Activated naive CD4-positive, alpha-beta T cell treated with Interleukin-2 at 50 U/mL for 16 hours (primary cell): ENCODE measurements at regions not wholly inside any gene's neighbourhood (a gene's known extent, or its start where the extent isn't known, plus 50 kb on each side); places are given as distances from the start of the nearest gene placed in this dataset.
"Not testable (repeated sequence)": the region's sequence is repeated elsewhere in the genome, so short reads cannot be mapped to it uniquely, and the experiment has no call there.

Experiments
- DNase-seq: peaks from one replicate; pipeline ENCODE4 v3.0.0-alpha.2; 2020

- no peak for DNase-seq
Observed at GRCh38 chr2:212912445-212913103, 238.8 kb downstream of the IKZF2 start.

GRCh38 chr2:212911011-212911410, 240.4 kb downstream of the IKZF2 start:
- DNase-seq: no peak

DNA sequence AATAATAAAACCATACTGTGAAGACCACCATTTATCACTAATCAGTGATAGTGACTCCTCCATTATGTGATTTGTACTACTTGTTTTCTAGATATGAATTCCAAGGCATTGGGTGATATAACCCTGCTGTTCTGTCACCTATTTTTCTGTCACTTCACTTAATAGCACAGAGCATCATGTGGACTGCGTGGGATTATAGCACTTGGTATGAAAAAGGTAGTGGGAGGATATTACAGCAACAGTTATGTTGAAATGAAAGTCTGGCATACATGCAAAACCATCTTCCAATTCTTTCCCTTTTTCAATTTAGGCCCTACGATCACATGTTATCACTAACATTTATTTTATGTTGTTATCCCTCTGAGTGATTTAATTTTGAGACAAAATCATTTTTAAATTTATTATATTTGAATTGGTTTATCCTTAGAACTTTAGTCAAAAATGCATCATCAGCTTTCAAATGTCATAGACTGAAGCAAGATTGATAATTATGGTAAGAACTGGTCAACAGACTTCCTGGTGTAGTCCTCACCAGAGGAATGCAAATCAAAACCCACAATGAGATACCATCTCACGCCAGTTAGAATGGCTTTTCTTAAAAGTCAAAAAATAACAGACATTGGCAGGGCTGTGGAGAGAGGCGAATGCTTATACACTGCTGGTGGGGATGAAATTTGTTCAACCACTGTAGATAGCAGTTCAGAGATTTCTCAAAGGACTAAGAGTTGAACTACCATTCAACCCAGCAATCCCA, 242.6 kb downstream of the IKZF2 start:
- DNase-seq: no peak

DNA sequence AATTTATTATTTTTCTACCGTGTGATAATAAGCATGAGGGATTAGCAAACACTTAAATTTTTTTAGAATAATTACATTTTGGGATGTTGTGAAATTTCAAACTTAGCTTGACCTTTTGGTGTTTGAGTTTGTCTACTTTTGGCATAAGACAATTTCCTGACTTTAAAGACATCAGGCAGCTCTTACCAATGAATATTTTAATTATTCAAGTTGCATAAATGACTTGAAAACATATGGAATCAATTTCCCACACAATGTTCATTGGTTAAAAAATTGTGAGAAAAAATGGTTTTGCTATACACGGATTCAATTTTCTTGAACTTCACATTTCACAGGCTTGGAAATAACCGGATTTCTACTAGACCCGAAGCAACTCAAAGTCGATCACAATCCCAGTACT, 243.4 kb downstream of the IKZF2 start:
- DNase-seq: no peak

GRCh38 chr2:212906620-212907019, 244.8 kb downstream of the IKZF2 start:
- DNase-seq: no peak

DNA sequence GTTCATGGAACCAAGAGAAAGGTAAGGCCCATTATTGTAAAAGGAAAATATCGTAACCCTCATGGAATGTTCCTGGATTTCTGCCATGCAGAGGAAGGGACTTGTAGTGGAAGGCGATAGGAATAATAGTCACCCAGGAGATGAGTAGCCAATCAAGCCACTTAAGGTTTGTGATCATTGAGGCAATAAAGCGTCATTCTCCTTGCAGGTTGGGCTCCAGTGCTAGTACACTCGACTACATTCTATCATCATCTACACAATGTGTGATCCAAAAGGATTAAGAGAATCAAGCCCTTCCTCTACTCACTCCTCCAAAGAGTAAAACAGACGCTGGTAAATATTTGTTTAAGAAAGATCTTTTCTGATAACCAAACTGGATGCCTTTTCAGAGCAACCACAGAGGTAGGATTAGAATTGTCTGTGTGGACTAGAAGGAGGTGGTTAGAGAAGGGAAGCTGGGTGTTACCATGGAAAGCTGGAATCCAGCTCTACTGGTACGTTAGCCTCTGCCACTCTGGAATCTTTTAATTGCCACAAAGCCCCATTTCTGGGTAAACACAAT, 245.7 kb downstream of the IKZF2 start:
- DNase-seq: no peak

DNA sequence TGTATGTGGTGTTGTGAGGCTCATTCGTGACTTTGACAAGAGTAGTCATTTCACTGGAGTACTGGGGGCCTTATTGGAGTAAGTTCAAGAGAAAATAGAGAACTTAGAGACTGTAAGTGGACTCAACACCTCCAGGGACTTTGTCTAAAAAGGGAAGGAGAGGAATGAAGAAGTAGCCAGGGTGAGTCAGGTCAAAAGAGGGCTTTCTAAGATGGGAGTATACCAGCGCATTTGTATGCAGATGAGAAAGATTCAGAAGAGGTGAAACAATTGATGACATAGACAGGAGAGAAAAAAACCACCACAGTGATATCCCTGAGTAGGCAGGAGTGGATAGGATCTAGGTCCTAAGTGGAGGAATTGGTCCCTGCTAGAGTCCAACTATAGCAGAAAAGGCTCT, 246.8 kb downstream of the IKZF2 start:
- no peak for DNase-seq

GRCh38 chr2:212903413-212903812, 248.0 kb downstream of the IKZF2 start:
- no peak for DNase-seq

DNA sequence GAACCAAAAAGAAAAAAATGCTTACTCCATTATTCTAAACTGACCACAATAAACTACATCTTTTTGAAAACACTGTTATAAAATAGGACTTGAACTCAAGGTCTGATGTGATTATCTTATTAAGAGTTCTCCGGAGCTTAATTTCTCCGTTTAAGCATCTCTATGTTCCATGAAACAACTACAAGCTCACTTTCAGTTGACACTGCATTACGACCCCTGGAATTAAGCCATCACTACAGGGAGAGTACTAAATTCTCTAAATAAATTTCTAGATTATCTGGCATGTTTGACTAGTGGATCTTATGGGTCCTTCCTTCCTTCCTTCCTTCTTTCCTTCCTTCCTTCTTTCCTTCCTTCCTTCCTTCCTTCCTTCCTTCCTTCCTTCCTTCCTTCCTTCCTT, 249.0 kb downstream of the IKZF2 start:
- DNase-seq: no peak

DNA sequence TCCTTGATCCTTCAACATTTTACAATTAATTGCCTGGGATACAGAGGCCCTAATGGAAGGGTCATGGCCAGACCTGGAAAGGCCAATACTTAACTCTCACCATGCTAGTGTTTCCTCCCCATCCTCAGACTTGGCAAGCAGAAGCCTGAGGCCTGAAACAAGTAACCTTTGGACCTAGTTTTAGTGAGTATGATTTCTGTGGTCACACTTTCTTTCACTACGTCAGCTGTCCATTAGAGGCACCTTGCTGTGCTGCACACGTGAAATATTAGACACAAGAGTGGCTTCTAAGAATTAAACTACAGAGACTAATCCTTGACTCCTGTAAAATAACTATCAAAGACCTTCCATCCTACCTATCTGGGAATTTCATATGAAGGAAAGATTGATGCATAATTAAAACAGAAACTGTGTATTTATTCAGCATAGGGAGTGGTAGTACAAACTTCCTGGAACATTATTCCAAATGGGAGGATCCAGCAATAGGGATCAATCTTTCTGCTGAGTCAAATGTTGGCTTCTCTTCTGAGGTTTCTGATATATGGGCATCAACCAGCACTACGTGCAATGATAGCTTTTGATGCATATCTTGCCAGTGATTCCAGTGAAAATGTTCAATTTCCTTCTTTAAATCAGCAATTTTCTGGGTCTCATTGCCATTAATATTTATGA, 249.7 kb downstream of the IKZF2 start:
- DNase-seq: no peak

DNA sequence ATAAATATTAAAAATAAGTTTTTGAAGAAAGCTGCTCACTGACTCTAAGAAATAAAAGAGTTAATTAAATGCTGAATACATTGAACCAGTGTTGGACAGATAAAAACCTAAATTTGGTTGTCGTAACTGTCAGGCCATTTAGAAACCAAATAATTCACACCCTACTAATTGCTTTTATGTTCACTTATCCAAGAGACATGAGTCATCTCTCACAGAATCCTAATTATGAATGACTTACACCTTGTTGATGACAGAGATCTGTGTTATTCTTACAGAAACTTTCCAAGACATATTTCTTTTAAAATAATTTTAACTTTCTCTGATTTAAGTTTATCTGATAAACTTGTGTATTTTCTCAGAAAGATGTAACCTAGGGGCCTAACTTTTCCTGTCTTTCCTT, 250.7 kb downstream of the IKZF2 start:
- no peak for DNase-seq

GRCh38 chr2:212898011-212898410, 253.4 kb downstream of the IKZF2 start:
- no peak for DNase-seq

GRCh38 chr2:212897296-212897695, 254.1 kb downstream of the IKZF2 start:
- no peak for DNase-seq

DNA sequence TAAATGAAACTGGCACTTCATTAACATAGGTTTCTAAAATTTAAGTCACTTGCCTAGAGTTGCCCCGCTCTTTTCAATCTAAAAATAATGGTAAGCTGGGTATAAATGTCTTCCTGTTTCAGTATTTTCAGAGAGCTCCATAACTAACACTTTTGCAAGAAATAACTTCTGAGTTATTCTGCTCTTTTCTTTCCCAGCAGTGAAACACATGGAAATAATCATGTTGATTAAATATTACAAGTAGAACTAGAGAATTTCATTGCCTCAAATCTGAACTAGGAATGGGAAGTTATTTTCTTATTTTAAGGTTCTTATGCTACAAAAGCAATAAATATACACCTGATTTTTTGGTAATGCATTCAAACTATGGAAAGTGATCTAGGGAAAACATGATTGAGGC, 257.4 kb downstream of the IKZF2 start:
- no peak for DNase-seq

DNA sequence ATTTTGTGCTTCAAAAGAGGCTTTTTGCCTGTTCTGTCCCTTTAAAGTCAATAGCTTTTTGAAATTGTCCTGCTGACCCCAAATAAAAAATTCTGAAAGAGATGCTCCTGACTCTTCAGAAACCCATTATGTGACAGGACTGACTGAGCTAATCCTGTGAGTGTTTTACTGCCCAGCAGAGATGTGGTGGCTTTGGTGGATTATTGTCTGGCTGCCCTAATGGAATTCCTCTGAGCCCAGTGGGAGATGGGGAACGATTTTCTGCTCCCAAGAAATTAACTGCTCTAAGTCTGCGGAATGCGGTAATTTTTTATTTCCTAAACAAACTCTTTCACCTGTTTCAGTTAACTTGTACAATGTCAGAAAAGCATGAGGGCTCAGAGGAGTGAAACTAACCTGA, 258.2 kb downstream of the IKZF2 start:
- no peak for DNase-seq

GRCh38 chr2:212892193-212892592, 259.2 kb downstream of the IKZF2 start:
- no peak for DNase-seq

GRCh38 chr2:212891580-212891979, 259.8 kb downstream of the IKZF2 start:
- DNase-seq: no peak

DNA sequence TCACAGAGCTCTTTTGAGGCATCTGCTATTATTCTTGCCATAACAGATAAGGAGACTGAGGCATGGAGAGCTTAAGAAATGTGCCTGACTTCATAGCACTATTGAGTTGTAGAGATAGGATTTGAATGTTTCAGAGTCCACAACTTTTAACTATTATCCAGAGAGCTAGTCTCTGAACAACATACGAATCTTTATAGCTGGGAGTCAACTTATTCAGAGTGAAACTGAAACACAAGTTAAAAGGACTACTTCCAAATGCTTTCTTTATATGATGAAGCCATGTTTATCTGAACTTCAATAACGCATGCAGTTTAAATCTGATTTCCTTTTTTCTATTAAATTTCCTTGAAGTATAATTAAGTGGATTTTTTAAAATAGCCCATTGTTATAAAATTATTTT, 268.8 kb downstream of the IKZF2 start:
- DNase-seq: no peak

- not testable (repeated sequence) for DNase-seq
Observed at GRCh38 chr2:212876556-212876955, 274.9 kb downstream of the IKZF2 start.

- not testable (repeated sequence) for DNase-seq
Observed at GRCh38 chr2:212875950-212876349, 275.5 kb downstream of the IKZF2 start.

- no peak for DNase-seq
Observed at GRCh38 chr2:212873256-212873655, 278.2 kb downstream of the IKZF2 start.

GRCh38 chr2:212871597-212871996, 279.8 kb downstream of the IKZF2 start:
- DNase-seq: no peak

DNA sequence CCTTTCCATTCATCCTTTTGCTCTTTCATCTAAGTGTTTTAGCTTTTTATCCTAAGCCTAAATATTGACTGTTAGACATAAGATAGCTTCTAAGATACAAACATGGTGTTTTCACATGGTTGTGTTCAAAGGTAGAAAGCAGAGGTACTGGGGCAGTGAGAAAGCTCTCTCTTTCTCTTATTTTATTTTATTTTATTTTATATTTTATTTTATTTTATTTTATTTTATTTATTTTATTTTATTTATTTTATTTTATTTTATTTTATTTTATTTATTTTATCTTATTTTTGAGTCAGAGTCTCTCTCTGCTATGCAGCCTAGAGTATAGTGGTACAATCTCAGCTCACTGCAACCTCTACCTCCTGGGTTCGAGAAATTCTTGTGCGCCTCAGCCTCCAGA, 287.2 kb downstream of the IKZF2 start:
- no peak for DNase-seq

- DNase-seq: peak; percentile 2
Observed at GRCh38 chr2:212863185-212863588, 288.2 kb downstream of the IKZF2 start.
